Bronchial epithelial cell (primary cell): ENCODE measurements at regions not wholly inside any gene's neighbourhood (a gene's known extent, or its start where the extent isn't known, plus 50 kb on each side); places are given as distances from the start of the nearest gene placed in this dataset.
"Not testable (repeated sequence)": the region's sequence is repeated elsewhere in the genome, so short reads cannot be mapped to it uniquely, and the experiment has no call there.

ENCODE experiments used
- DNase-seq: peaks from one replicate; pipeline ENCODE4 v3.0.0-alpha.2; 2010; ENCODE audit warnings: low read depth
- FAIRE-seq: peaks from 2 replicates; lab custom pipeline; 2011; peaks lifted over from hg19 to GRCh38; lab: Jason Lieb, UNC
- H3K27me3 ChIP-seq: 2 replicates; pipeline ENCODE4 v1.5.1; 2011; ENCODE audit warnings: low read length; ENCODE audit not compliant: control insufficient read depth, insufficient read depth
- H3K36me3 ChIP-seq: 2 replicates; pipeline ENCODE4 v1.5.1; 2011; ENCODE audit warnings: low read length; ENCODE audit not compliant: control insufficient read depth, insufficient read depth
- H3K4me3 ChIP-seq: 2 replicates; pipeline ENCODE4 v1.5.1; 2011; ENCODE audit warnings: mild to moderate bottlenecking, low read depth, low read length, control low read depth
- CTCF ChIP-seq: IDR thresholded peaks from 2 replicates; pipeline ENCODE4 v1.5.1; 2011; ENCODE audit warnings: mild to moderate bottlenecking, moderate library complexity, low read length, control low read depth, inconsistent platforms; ENCODE audit not compliant: insufficient read depth, severe bottlenecking

- no peaks in the 10 kb centered on the region for H3K36me3 ChIP-seq
- DNase-seq (no peak), FAIRE-seq (no peak)
- no peak overlapping the region for H3K4me3 ChIP-seq
- TF ChIP-seq CTCF: no peak
- no peaks in the 10 kb centered on the region for H3K27me3 ChIP-seq
Measured at GRCh38 chr20:63139356-63139755, 76.6 kb downstream of the YTHDF1 start.

GRCh38 chr20:63138855-63139341 is 77.0 kb downstream of the YTHDF1 start:
- H3K4me3 ChIP-seq: no peak overlapping the region
- FAIRE-seq (no peak), DNase-seq (no peak)
- no peaks in the 10 kb centered on the region for H3K27me3 ChIP-seq
- no peak for TF ChIP-seq CTCF
- H3K36me3 ChIP-seq: no peaks in the 10 kb centered on the region

GRCh38 chr20:63137851-63138415 is 78.0 kb downstream of the YTHDF1 start:
- FAIRE-seq (no peak), DNase-seq (no peak)
- no peak for TF ChIP-seq CTCF
- Histone ChIP-seq H3K27me3 (no peaks in the 10 kb centered on the region), H3K36me3 (no peaks in the 10 kb centered on the region), H3K4me3 (no peak overlapping the region)

- DNase-seq: no peak
- Histone ChIP-seq H3K27me3 (no peaks in the 10 kb centered on the region), H3K4me3 (no peak overlapping the region), H3K36me3 (no peaks in the 10 kb centered on the region)
- no peak for FAIRE-seq
- no peak for TF ChIP-seq CTCF
Measured at GRCh38 chr20:63136296-63136695, 79.6 kb downstream of the YTHDF1 start.

- no peak for FAIRE-seq
- Histone ChIP-seq H3K36me3 (no peaks in the 10 kb centered on the region), H3K27me3 (no peaks in the 10 kb centered on the region), H3K4me3 (no peak overlapping the region)
- DNase-seq: no peak
- no peak for TF ChIP-seq CTCF
Measured at GRCh38 chr20:63135411-63135810, 80.5 kb downstream of the YTHDF1 start.

- not testable (repeated sequence) for H3K36me3 ChIP-seq, FAIRE-seq, DNase-seq, H3K27me3 ChIP-seq, H3K4me3 ChIP-seq
Measured at GRCh38 chr20:63134711-63135361, 81.1 kb downstream of the YTHDF1 start.
